ENCODE measurements at regions not wholly inside any gene's neighbourhood (a gene's known extent, or its start where the extent isn't known, plus 50 kb on each side); places are given as distances from the start of the nearest gene placed in this dataset.
"Not testable (repeated sequence)": the region's sequence is repeated elsewhere in the genome, so short reads cannot be mapped to it uniquely, and the experiment has no call there.

DNA sequence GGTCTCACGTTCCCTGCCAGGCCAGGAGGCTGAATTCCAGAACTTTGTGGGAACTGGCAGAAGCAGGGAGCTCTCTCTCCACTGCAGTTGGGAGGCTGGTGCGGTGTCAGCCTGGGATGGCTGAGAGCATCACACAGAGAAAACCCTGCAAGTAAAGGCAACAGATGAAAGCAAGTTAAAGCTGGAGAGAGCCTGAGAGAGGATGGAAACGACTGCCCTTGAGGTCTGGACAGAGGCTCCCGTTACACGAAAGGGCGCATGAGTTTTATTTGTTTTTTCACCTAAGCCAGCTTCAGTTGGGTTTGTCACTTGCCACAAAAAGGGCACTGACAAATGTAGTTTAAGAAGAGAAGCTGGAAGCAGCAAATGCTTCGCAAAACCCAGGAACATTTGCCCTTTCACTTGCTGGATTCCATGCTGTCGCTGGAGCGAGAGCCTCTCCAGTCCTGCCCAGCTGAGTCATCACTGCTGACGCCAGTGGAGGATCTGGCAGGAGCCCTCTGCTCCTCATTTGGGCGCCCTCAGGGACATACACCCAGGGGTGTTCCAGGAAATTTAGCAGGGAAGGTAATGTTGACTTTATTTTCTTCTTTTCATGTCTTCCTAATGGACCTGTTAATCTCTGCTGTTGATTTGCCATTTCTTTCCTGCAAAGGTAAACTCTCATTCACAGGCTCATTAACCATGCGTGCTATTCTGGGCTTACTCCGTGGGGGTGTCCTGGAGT, 308.8 kb upstream of the SFSWAP start:
- not testable (repeated sequence) for H3K27me3 ChIP-seq (ENCODE audit: control insufficient read depth in 1 of 2, insufficient read depth in 2 of 2, low read length in 2 of 2); H3K9me3 ChIP-seq (ENCODE audit: control insufficient read depth in 2 of 2, low read length in 2 of 2); H3K36me3 ChIP-seq (ENCODE audit: control insufficient read depth in 2 of 2, insufficient read depth in 2 of 2, low read length in 2 of 2); H3K4me3 ChIP-seq (ENCODE audit: low read length in 2 of 2); H3K4me1 ChIP-seq (ENCODE audit: control insufficient read depth, insufficient read depth, low read length)
- H3K9ac ChIP-seq (ENCODE audit: low read length in 2 of 2) = peak overlapping the region in 1 of 2 donors; percentile 35
- peak overlapping the region; percentile 60 for H3K27ac ChIP-seq (ENCODE audit: low read length)

DNA sequence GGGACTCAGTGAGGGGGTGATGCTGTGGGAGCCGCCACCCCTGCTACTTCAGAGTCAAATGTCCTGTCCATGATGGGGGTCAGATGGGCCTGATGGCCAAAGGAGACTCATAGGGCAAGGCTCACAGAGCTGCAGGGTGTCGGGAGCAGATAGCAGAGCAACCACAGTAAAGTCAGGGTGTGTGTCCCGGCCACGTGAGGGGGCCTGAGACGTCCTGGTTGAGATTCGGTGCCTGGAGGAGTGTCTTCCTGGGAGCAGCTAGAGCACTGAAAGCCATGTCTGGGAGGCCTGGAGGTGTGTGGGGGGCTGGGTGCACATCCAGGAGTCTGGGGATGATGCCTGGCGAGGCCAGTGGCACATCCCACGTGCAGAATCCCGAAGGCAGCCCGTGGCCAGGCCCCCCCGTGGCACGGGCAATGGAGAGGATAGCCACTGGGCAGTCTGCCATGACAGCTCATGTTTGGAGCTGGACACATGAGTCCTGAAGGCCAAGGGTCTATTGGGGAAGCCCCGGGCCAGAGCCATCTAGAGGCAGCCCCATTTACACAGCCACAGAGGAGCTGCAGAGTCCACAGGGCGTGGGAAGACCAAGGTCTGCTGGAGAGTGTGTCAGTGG, 308.0 kb upstream of the SFSWAP start:
- Histone ChIP-seq H3K36me3 (ENCODE audit: control insufficient read depth in 2 of 2, insufficient read depth in 2 of 2, low read length in 2 of 2) (no peaks in the 10 kb centered on the region), H3K4me3 (ENCODE audit: low read length in 2 of 2) (no peak overlapping the region), H3K27ac (ENCODE audit: low read length) (peak overlapping the region; percentile 60), H3K4me1 (ENCODE audit: control insufficient read depth, insufficient read depth, low read length) (peaks cover 9% of the 10 kb centered on the region), H3K9ac (ENCODE audit: low read length in 2 of 2) (no peak overlapping the region), H3K9me3 (ENCODE audit: control insufficient read depth in 2 of 2, low read length in 2 of 2) (no peaks in the 10 kb centered on the region), H3K27me3 (ENCODE audit: control insufficient read depth in 1 of 2, insufficient read depth in 2 of 2, low read length in 2 of 2) (peaks cover 0 to 7% of the 10 kb centered on the region in 2 donors)

DNA sequence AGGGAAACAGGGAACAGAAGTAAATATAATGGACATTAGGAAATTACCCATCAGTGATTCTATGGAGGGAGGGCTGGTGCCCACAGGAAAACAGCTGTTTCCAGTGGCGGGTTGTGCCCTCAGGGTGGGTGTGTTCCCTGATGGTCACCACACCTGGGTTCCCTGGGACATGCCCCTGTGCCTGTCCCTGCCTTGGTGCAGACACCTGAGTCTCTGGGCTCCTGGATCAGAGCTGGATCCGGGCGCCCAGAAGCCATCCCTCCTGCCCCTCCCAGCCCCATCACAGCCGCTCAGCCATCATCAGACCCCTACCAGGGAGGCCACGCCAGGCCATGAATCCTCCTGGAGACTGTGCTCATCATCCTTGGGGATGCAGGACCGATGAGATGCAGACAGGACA, 307.2 kb upstream of the SFSWAP start:
- no peak overlapping the region for H3K9ac ChIP-seq (ENCODE audit: low read length in 2 of 2)
- peaks cover 9% of the 10 kb centered on the region for H3K4me1 ChIP-seq (ENCODE audit: control insufficient read depth, insufficient read depth, low read length)
- H3K9me3 ChIP-seq (ENCODE audit: control insufficient read depth in 2 of 2, low read length in 2 of 2) = no peaks in the 10 kb centered on the region
- H3K4me3 ChIP-seq (ENCODE audit: low read length in 2 of 2) = no peak overlapping the region
- no peak overlapping the region for H3K27ac ChIP-seq (ENCODE audit: low read length)
- H3K36me3 ChIP-seq (ENCODE audit: control insufficient read depth in 2 of 2, insufficient read depth in 2 of 2, low read length in 2 of 2) = no peaks in the 10 kb centered on the region
- peaks cover 0 to 12% of the 10 kb centered on the region in 2 donors for H3K27me3 ChIP-seq (ENCODE audit: control insufficient read depth in 1 of 2, insufficient read depth in 2 of 2, low read length in 2 of 2)

DNA sequence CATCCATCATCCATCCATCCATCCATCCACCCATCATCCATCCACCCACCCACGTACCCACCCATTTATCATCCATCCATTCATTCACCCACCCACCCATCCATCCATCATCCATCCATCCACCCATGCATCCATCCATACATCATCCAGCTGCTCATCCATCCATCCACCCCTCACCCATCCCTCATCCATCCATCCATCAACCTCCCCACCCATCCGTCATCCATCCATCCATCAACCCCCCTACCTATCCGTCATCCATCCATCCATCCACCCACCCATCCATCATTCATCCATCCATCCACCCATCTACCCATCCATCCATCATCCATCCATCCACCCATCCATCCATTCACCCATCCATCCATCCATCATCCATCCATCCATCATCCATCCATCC, 306.2 kb upstream of the SFSWAP start:
- Histone ChIP-seq H3K9ac (ENCODE audit: low read length in 2 of 2) (no peak overlapping the region), H3K27ac (ENCODE audit: low read length) (no peak overlapping the region), H3K4me1 (ENCODE audit: control insufficient read depth, insufficient read depth, low read length) (peaks cover 9% of the 10 kb centered on the region), H3K4me3 (ENCODE audit: low read length in 2 of 2) (no peak overlapping the region), H3K9me3 (ENCODE audit: control insufficient read depth in 2 of 2, low read length in 2 of 2) (no peaks in the 10 kb centered on the region), H3K36me3 (ENCODE audit: control insufficient read depth in 2 of 2, insufficient read depth in 2 of 2, low read length in 2 of 2) (no peaks in the 10 kb centered on the region), H3K27me3 (ENCODE audit: control insufficient read depth in 1 of 2, insufficient read depth in 2 of 2, low read length in 2 of 2) (peaks cover 0 to 12% of the 10 kb centered on the region in 2 donors)

DNA sequence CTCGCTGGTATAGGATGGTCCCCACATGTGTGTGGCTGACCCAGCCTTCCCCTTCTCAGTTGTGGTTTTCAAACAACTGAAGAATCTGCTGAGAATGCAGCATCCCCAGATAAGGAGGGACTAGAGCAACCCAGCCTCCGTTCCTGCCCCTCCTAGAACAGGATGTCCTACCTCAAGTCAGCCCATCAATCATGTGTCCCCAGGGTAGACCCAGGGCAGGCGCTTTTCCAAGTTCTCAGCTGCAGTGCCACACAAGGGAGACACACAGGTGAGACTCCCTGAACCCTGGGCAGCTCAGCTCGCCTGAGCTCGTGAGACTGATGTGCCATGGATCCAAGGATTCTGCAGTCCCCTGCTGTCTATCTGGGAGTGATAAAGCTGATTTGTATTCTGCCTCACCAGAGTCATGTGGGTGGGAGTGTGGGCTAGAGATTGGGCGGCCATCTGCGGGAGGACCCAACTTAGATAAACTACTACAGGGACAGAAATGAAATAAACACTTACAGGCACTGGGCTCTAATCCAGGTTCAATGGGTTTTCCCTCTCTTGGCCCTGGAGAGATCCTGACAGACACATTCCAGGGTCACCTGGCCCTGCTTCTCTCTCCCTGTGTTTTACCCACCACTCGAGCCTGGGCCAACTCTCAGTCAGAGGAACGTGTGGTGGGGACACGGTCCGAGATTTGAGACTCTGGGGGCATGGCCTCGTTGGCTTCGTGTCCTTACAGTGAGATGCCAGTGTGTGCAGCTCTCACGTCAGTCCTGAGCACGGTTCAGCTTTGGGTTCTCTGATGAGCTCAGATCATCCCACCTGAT, 303.5 kb upstream of the SFSWAP start:
- Histone ChIP-seq H3K9me3 (ENCODE audit: control insufficient read depth in 2 of 2, low read length in 2 of 2) (no peaks in the 10 kb centered on the region), H3K4me1 (ENCODE audit: control insufficient read depth, insufficient read depth, low read length) (peaks cover 2% of the 10 kb centered on the region), H3K27me3 (ENCODE audit: control insufficient read depth in 1 of 2, insufficient read depth in 2 of 2, low read length in 2 of 2) (peaks cover 2 to 12% of the 10 kb centered on the region in 2 donors)

DNA sequence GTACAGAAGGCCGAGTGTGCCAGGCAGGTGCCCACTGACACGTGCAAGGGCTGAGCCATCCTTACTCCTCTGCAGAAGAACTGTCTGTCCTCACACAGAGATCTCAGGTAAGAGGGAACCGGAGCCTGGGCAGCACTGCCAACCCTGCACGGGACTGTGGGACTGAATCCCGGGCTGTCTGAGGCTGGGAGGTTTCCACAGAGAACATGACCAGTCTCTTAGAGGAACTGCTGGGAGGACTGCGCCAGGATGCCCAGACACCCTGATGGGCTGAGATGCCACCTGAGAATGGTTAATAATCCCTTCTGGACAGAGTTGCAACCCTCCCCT, 302.9 kb upstream of the SFSWAP start:
- Histone ChIP-seq H3K9ac (ENCODE audit: low read length in 2 of 2) (no peak overlapping the region), H3K9me3 (ENCODE audit: control insufficient read depth in 2 of 2, low read length in 2 of 2) (no peaks in the 10 kb centered on the region), H3K27me3 (ENCODE audit: control insufficient read depth in 1 of 2, insufficient read depth in 2 of 2, low read length in 2 of 2) (peaks cover 5 to 12% of the 10 kb centered on the region in 2 donors), H3K36me3 (ENCODE audit: control insufficient read depth in 2 of 2, insufficient read depth in 2 of 2, low read length in 2 of 2) (no peaks in the 10 kb centered on the region), H3K27ac (ENCODE audit: low read length) (no peak overlapping the region), H3K4me3 (ENCODE audit: low read length in 2 of 2) (no peak overlapping the region), H3K4me1 (ENCODE audit: control insufficient read depth, insufficient read depth, low read length) (no peaks in the 10 kb centered on the region)

More for the DNA sequence above, 303.5 kb upstream of the SFSWAP start:
- Histone ChIP-seq H3K9ac (ENCODE audit: low read length in 2 of 2) (no peak overlapping the region), H3K36me3 (ENCODE audit: control insufficient read depth in 2 of 2, insufficient read depth in 2 of 2, low read length in 2 of 2) (no peaks in the 10 kb centered on the region), H3K27ac (ENCODE audit: low read length) (no peak overlapping the region), H3K4me3 (ENCODE audit: low read length in 2 of 2) (no peak overlapping the region)

DNA sequence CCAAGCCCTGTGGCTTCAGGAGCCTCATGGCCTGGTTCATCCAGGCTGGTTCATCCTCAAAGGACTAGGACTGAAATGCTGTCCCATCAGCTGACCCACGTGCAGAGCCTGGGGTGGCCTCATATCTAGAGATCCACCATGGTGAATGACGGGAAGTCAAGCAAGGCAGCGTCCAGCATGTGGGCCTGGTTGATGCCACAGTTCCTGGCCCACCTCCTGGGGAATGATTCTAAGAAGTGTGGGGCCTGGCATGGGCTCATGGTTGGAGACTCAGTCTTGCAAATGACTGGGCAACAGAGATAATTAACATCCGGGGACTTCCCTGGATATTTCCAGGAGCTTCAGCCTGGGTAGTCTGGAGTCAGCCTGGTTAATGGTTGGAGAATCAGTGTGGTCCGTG, 302.4 kb upstream of the SFSWAP start:
- Histone ChIP-seq H3K9me3 (ENCODE audit: control insufficient read depth in 2 of 2, low read length in 2 of 2) (no peaks in the 10 kb centered on the region), H3K36me3 (ENCODE audit: control insufficient read depth in 2 of 2, insufficient read depth in 2 of 2, low read length in 2 of 2) (no peaks in the 10 kb centered on the region), H3K4me1 (ENCODE audit: control insufficient read depth, insufficient read depth, low read length) (no peaks in the 10 kb centered on the region), H3K4me3 (ENCODE audit: low read length in 2 of 2) (no peak overlapping the region), H3K27ac (ENCODE audit: low read length) (no peak overlapping the region), H3K9ac (ENCODE audit: low read length in 2 of 2) (no peak overlapping the region), H3K27me3 (ENCODE audit: control insufficient read depth in 1 of 2, insufficient read depth in 2 of 2, low read length in 2 of 2) (peaks cover 9 to 12% of the 10 kb centered on the region in 2 donors)

DNA sequence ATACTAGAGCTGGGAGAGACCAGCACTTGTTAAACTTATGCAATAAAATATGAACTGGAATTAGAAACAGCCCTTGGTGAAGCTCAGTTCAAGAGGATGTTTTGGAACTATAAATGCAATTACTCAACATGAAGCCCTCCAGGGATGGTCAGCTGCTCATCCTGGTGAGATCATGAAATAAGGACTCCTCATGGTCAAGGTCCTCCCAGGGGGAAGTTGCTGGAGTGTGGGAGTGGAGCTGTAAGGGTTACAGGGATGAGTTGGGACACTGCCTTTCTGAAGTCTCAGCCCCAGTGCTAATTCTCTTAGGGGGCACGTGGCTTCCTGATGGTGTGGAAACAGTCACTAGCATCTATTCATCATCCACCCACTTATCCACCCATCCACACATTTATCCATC, 301.7 kb upstream of the SFSWAP start:
- Histone ChIP-seq H3K4me3 (ENCODE audit: low read length in 2 of 2) (no peak overlapping the region), H3K4me1 (ENCODE audit: control insufficient read depth, insufficient read depth, low read length) (no peaks in the 10 kb centered on the region), H3K27ac (ENCODE audit: low read length) (no peak overlapping the region), H3K9me3 (ENCODE audit: control insufficient read depth in 2 of 2, low read length in 2 of 2) (no peaks in the 10 kb centered on the region), H3K36me3 (ENCODE audit: control insufficient read depth in 2 of 2, insufficient read depth in 2 of 2, low read length in 2 of 2) (no peaks in the 10 kb centered on the region), H3K27me3 (ENCODE audit: control insufficient read depth in 1 of 2, insufficient read depth in 2 of 2, low read length in 2 of 2) (peaks cover 9 to 12% of the 10 kb centered on the region in 2 donors), H3K9ac (ENCODE audit: low read length in 2 of 2) (no peak overlapping the region)

DNA sequence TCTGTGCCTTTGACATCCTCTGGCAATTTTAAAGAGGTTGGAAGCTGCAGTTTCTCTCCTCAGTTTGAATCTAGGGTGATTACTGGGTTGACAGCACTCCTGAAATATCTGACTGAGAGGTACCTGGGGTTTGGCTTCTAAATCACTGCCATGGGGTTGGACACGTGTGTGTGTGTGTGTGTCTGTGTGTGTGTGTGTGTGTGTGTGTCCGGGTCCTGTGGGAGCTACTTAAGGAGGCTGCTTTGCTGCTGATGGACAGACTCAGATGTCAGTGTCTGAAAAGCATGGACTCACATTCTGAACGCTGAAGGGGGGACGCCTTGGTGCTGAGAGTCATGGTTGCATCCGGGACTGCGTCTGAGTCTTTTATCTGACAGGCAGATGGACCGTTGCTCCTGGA, 299.1 kb upstream of the SFSWAP start:
- H3K36me3 ChIP-seq (ENCODE audit: control insufficient read depth in 2 of 2, insufficient read depth in 2 of 2, low read length in 2 of 2); H3K4me1 ChIP-seq (ENCODE audit: control insufficient read depth, insufficient read depth, low read length); H3K4me3 ChIP-seq (ENCODE audit: low read length in 2 of 2); H3K9me3 ChIP-seq (ENCODE audit: control insufficient read depth in 2 of 2, low read length in 2 of 2); H3K9ac ChIP-seq (ENCODE audit: low read length in 2 of 2); H3K27ac ChIP-seq (ENCODE audit: low read length): not testable (repeated sequence)
- H3K27me3 ChIP-seq (ENCODE audit: control insufficient read depth in 1 of 2, insufficient read depth in 2 of 2, low read length in 2 of 2) = peaks cover 9 to 11% of the 10 kb centered on the region in 2 donors

DNA sequence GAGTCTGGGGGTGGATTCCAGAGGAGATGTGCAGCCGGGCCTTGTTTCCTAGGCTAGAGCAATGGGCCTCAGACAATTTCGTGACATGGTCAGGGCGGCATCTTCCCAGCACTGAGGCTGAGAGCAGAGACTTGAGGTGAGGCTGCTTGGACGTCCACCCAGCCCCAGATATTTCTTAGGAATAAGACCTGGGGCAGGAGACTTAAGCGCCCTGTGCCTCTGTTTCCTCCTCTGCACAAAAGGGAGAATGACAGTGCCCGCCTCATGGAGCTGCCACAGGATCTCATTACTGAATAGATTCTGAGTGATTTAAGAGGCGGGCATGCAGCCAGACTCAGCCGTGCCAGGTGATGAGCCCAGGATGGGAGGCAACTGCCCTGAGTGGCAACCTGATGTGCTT, 297.9 kb upstream of the SFSWAP start:
- Histone ChIP-seq H3K27ac (ENCODE audit: low read length) (no peak overlapping the region), H3K9me3 (ENCODE audit: control insufficient read depth in 2 of 2, low read length in 2 of 2) (no peaks in the 10 kb centered on the region), H3K27me3 (ENCODE audit: control insufficient read depth in 1 of 2, insufficient read depth in 2 of 2, low read length in 2 of 2) (peaks cover 4 to 9% of the 10 kb centered on the region in 2 donors), H3K36me3 (ENCODE audit: control insufficient read depth in 2 of 2, insufficient read depth in 2 of 2, low read length in 2 of 2) (no peaks in the 10 kb centered on the region), H3K9ac (ENCODE audit: low read length in 2 of 2) (no peak overlapping the region), H3K4me1 (ENCODE audit: control insufficient read depth, insufficient read depth, low read length) (no peaks in the 10 kb centered on the region), H3K4me3 (ENCODE audit: low read length in 2 of 2) (no peak overlapping the region)

DNA sequence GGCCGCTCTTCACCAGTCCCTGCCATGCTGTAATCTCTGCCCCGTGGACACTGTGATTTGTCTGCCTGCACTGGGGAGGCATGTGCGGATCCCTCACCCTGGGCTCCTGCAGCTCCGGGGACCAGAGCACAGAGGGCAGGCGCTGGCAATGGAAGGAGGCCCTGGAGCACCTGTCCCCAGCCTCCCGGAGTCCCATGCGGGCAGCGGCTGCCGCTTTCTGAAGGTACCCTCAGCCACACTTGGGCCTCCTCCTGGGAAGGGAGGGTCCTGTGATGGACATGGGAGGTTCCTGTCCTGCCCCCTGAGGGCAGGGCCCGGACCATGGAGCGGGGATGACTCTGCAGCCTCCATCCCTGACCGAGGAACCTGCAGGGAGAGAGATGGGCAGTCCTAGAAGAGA, 297.4 kb upstream of the SFSWAP start:
- H3K27me3 ChIP-seq (ENCODE audit: control insufficient read depth in 1 of 2, insufficient read depth in 2 of 2, low read length in 2 of 2) = peaks cover 1 to 9% of the 10 kb centered on the region in 2 donors
- no peaks in the 10 kb centered on the region for H3K9me3 ChIP-seq (ENCODE audit: control insufficient read depth in 2 of 2, low read length in 2 of 2)
- H3K36me3 ChIP-seq (ENCODE audit: control insufficient read depth in 2 of 2, insufficient read depth in 2 of 2, low read length in 2 of 2) = no peaks in the 10 kb centered on the region
- H3K4me1 ChIP-seq (ENCODE audit: control insufficient read depth, insufficient read depth, low read length) = no peaks in the 10 kb centered on the region
- H3K27ac ChIP-seq (ENCODE audit: low read length) = no peak overlapping the region
- H3K4me3 ChIP-seq (ENCODE audit: low read length in 2 of 2) = no peak overlapping the region
- no peak overlapping the region for H3K9ac ChIP-seq (ENCODE audit: low read length in 2 of 2)

All from stomach smooth muscle (tissue), 2 donors.